ENCODE measurements at regions not wholly inside any gene's neighbourhood (a gene's known extent, or its start where the extent isn't known, plus 50 kb on each side); places are given as distances from the start of the nearest gene placed in this dataset.

- ATAC-seq = no peak
- TF ChIP-seq BACH2 (CRISPR knock-in tag; IDR thresholded peaks at IDR 0.05; ENCODE audit: borderline replicate concordance) (no peak), PATZ1 (CRISPR knock-in tag; IDR thresholded peaks at IDR 0.05; ENCODE audit: borderline replicate concordance) (no peak), CSDC2 (CRISPR knock-in tag; IDR thresholded peaks at IDR 0.05) (no peak), ZC3H10 (CRISPR knock-in tag; IDR thresholded peaks at IDR 0.05) (no peak), ESRRG (CRISPR knock-in tag; IDR thresholded peaks at IDR 0.05) (no peak), ZFP3 (CRISPR knock-in tag; IDR thresholded peaks at IDR 0.05) (no peak), CSRNP3 (CRISPR knock-in tag; IDR thresholded peaks at IDR 0.05) (no peak), ZNF565 (CRISPR knock-in tag; conservative IDR thresholded peaks at IDR 0.05; ENCODE audit: low read depth) (no peak), ZNF8 (CRISPR knock-in tag; IDR thresholded peaks at IDR 0.05) (no peak)
These were observed 76.2 kb downstream of the MRPL46 start for GRCh38 chr15:88391006-88391405.

- TF ChIP-seq BACH2 (CRISPR knock-in tag; IDR thresholded peaks at IDR 0.05; ENCODE audit: borderline replicate concordance) (no peak), RARB (CRISPR knock-in tag; IDR thresholded peaks at IDR 0.05) (no peak), TSHZ2 (CRISPR knock-in tag; IDR thresholded peaks at IDR 0.05) (no peak), ZNF8 (CRISPR knock-in tag; IDR thresholded peaks at IDR 0.05) (no peak), PATZ1 (CRISPR knock-in tag; IDR thresholded peaks at IDR 0.05; ENCODE audit: borderline replicate concordance) (no peak), ZFP3 (CRISPR knock-in tag; IDR thresholded peaks at IDR 0.05) (no peak), TOX (CRISPR knock-in tag; IDR thresholded peaks at IDR 0.05; ENCODE audit: borderline replicate concordance) (no peak), CSRNP3 (CRISPR knock-in tag; IDR thresholded peaks at IDR 0.05) (no peak), PPARA (CRISPR knock-in tag; IDR thresholded peaks at IDR 0.05; ENCODE audit: borderline replicate concordance) (no peak), CSDC2 (CRISPR knock-in tag; IDR thresholded peaks at IDR 0.05) (no peak), ARNTL (CRISPR knock-in tag; IDR thresholded peaks at IDR 0.05; ENCODE audit: borderline replicate concordance, low read depth) (no peak), ESRRG (CRISPR knock-in tag; IDR thresholded peaks at IDR 0.05) (no peak), ISL1 (CRISPR knock-in tag; IDR thresholded peaks at IDR 0.05) (no peak), ZNF565 (CRISPR knock-in tag; conservative IDR thresholded peaks at IDR 0.05; ENCODE audit: low read depth) (no peak), ZNF70 (CRISPR knock-in tag; IDR thresholded peaks at IDR 0.05) (no peak), ZFP30 (CRISPR knock-in tag; IDR thresholded peaks at IDR 0.05) (no peak), OSR1 (CRISPR knock-in tag; IDR thresholded peaks at IDR 0.05) (no peak)
- ATAC-seq = no peak
These were observed 76.9 kb downstream of the MRPL46 start for GRCh38 chr15:88390164-88390901.

- ATAC-seq = no peak
- TF ChIP-seq TOX (CRISPR knock-in tag; IDR thresholded peaks at IDR 0.05; ENCODE audit: borderline replicate concordance) (no peak), CREB5 (CRISPR knock-in tag; IDR thresholded peaks at IDR 0.05; ENCODE audit: low read depth) (no peak), RARB (CRISPR knock-in tag; IDR thresholded peaks at IDR 0.05) (no peak), ZNF565 (CRISPR knock-in tag; conservative IDR thresholded peaks at IDR 0.05; ENCODE audit: low read depth) (no peak), ZNF8 (CRISPR knock-in tag; IDR thresholded peaks at IDR 0.05) (no peak), CSDC2 (CRISPR knock-in tag; IDR thresholded peaks at IDR 0.05) (no peak), OSR1 (CRISPR knock-in tag; IDR thresholded peaks at IDR 0.05) (no peak)
These were observed 78.1 kb downstream of the MRPL46 start for GRCh38 chr15:88389120-88389519.

Measured in SK-N-SH treated with all-trans-retinoic acid at 6 μM for 48 hours (cell line).